ENCODE measurements at regions not wholly inside any gene's neighbourhood (a gene's known extent, or its start where the extent isn't known, plus 50 kb on each side); places are given as distances from the start of the nearest gene placed in this dataset.

DNA sequence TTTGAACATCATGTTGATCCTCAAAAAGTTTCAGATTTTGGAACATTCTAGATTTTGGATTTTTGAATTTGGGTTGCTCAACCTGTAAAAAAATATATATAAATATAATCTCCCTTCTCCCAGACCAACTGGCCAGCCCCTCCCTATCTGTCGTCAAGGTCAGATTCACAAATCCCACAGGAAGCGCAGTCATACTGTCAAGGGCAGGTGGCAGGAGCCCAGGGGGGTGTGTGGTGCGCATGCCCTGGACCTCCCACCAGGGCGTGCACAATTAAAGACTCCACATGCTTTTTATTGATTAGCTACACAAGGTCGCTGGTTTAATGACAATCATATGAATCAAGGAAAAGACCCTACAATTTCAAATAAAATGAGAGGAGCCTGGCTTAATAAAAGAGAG, 77.0 kb upstream of the EEPD1 start:
- no peak for DNase-seq

DNA sequence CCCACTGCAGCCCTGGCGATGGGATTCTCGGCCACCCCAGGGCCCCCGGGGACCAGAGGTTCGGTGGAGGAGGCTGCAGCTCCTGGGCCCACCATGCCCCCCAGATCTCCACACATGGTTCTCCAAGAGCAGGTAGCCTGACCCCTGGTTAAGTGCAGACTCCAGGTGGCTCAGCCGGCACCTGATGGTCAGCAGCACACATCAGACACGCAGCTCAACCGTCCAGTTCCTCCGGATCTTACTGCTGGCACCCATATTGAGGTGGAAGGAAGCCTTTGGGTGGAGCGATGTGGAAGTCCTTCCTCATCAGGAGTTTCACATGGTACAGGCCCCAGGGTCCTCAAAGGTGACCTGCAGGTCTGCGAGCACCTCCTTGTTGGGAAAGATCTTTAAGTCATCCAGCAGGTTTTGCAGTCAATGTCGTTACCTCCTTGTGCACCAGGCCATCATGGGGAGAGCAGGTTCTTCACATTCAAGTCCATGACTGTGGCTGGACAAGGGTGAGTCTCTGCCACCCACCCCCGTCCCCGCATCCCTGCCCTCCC, 74.2 kb upstream of the EEPD1 start:
- DNase-seq: no peak

GRCh38 chr7:36079446-36080025, 73.5 kb upstream of the EEPD1 start:
- no peak for DNase-seq

GRCh38 chr7:36080843-36081242, 72.2 kb upstream of the EEPD1 start:
- DNase-seq: no peak

GRCh38 chr7:36082216-36082615, 70.8 kb upstream of the EEPD1 start:
- DNase-seq: no peak

GRCh38 chr7:36082910-36083309, 70.1 kb upstream of the EEPD1 start:
- DNase-seq: no peak

DNA sequence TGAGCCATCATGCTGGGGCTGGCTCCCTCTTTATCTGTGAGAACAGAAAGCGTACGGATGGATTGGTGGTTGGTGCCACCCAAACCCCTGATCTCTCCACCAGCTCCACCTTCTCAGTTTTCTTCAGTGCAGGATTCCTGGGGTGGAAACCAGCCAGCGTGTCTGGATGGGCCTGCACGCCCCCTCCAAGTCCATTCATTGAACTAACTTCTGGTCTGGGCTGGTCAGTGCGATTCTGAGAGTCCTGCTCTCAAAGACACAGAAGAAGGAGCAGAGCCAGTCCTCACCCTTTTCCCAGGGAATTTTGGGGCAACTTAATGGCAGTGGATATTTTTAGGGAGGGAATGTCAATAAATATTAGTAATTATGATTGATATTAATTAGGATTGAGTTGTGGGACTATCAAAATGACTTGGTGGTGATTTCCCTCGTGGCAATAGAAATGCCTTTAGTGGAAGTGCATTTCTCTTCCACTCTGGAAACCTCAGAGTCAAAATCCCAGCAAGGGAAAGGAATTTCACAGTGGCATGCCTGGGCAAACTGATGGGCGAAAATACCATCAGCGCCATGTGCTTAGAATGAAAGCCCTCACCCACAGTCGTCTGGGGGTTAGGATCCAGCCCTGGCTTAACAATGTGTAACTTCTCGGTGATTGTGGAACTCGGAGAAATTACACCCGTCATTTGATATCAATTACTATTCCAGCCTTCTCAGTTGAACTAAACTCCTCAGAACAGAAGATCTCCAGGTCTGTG, 69.3 kb upstream of the EEPD1 start:
- DNase-seq: no peak

GRCh38 chr7:36084485-36085091, 68.5 kb upstream of the EEPD1 start:
- no peak for DNase-seq

DNA sequence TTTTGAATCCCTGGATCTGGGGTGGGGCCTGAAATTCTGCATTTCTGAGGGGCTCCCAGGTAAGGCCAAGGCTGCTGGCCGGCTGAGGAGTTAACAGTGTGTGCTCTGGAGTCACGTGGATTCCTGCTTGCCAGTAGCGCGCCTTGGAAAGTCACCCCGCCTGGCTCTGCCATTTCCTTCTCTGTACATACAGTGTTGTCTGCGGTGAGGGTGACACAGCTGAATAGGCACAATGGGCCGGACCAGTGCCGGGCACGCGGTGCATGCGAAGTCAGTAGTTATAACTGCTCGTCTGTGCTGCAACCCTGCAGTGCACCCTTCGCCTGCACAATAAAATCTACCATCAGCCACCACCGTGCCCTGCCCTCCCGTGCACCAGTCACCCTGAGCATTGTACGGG, 68.0 kb upstream of the EEPD1 start:
- DNase-seq: no peak

DNA sequence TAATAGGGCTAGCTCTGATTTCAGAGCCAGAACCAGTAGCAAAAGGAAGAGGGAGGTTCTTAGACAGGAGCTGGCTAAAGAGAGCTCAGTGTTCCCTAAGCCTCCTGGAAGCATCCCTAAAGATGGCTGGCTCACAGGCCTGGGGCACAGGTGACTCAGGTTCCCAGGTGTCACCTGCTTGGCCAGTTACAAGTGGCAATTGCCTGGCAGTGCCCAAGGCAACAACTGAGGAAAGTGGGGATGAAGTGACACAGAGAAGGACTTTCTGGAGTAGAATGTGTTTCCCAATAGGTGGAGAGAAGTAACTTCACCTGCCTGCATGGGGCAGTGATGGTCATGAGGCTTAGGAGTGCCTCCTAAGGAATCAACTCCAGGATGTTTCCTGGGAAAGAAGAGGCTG, 66.5 kb upstream of the EEPD1 start:
- DNase-seq: no peak

- DNase-seq: no peak
Measured at GRCh38 chr7:36088553-36088952, 64.5 kb upstream of the EEPD1 start.

GRCh38 chr7:36088966-36089365, 64.1 kb upstream of the EEPD1 start:
- DNase-seq: no peak

DNA sequence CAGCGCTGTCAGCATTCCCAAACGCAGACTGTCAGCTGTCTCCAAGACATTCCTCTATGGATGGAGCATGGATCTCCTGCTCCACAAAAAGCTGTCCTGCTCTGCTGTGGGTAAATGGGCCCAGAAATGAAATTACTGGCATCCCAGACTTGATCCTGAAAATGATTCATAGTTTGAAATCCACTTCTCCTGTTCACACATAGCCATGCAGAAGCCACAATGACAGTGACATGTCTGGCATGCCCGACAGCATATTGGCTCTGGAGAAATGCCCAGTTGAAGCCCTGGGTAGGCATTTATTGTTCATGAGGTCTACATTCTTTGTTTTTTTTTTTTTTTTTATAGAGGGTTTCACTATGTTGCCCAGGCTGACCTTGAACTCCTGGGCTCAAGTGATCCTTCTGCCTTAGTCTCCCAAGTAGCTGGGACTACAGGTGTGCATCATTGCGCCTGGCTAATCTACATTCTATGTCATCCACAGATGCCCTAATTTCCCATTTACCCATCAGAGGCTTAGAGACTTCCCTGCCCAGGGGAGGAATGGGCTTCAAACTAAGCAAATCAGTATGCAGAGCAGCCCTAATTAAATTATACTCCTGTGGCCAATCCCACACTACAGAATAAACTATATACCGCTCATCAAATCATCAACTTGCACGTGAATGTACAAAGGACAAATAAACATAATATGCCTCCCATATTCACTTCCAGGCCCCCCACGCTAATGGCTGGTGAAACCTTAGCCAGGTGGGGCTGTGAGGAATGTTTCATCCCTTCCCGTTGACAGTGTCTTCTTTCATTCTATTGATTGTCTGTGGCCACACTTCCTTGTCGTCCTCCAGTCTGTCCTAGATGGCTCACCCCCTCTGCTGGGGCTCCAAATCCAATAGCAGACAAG, 61.8 kb upstream of the EEPD1 start:
- no peak for DNase-seq

- DNase-seq: no peak
Measured at GRCh38 chr7:36091874-36092176, 61.2 kb upstream of the EEPD1 start.

DNA sequence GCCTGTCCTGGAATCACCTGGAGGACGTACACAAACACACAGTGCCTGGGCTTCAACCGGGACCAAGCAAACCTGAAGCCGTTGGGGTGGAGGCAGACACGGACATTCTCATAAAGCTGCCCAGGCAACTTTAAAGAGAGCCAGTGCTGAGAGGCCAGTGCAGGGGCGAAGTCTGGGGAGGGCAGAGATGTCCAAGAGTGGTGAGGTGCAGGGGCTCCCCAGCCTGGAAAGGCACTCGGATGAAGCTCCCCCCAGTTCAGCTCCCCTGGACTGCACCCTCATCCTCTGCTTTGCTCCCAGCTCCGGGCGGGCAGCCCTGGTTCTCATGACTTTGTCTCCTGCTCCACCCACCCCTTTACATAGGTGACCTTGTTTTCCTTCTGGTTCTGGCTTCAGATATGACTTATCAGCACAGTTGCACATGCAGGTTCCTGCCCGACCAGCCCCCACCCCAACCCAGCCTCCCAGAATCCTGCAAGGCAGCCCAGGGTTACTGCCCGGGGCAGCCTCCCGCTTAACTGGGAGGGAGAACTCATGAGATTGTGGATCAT, 60.8 kb upstream of the EEPD1 start:
- no peak for DNase-seq

DNA sequence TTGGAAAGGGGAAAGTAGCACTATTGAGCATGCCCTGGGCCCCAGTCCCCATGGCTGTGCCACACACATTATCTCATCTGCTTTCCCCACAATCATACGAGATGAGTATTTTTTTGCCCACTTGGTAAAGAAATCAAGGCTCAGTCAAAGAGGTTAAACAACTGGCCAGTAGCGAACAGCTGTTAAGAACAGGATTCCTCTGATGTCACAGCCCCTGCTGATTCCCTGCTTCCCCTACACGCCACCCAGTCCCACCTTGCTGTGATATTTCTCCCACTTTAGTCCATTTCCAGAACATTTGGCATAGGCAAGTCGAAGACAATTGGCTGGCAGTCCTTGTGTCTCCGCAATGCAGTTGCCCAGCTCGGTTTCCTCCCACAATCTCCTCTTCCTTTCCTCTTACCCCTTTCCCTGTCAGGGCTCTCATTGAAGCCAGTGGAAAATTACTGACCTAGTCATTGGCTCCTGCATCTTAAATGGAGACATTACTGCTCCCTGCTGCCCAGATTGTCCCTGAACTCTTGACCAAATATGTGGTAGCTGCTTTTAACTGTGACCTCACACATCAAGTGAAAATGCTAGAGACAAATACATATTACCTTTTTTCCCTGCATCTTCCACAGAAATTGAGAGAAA, 56.5 kb upstream of the EEPD1 start:
- DNase-seq: no peak

DNA sequence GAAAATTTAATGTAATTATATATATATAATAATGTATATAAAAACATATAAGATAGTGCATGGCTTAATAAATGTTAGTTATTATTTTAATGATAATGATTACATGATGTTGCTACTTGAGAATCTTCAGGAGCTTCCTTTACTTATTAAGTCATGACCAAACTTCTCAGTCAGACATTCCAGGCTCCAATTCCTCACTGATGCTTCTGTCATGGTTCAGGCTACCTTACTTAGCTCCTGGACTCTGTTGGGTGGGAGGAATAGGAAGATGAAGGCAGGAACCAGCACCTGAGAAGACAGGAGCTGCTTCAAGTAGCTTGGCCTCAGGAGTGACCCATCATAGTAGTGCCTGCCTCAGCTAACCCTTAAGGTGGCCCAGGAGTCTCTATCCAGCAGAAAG, 55.0 kb upstream of the EEPD1 start:
- DNase-seq: no peak

DNA sequence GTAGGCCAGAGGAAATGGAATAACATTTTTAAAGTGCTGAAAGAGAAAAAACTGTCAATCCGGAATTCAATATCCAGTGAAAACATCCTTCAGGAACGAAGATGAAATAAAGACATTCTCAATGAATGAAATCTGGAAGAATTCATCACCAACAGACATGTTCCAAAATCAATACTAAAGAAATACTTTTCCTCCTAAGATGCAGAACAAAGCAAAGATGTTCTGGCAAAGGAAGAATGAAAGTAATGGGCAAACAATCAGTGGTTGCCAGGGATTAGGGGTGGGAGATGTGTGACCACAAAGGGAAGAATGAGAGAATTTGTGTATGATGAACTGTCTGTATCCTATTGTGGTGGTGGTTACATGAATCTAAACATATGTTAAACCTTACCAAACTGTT, 52.8 kb upstream of the EEPD1 start:
- DNase-seq: no peak

GRCh38 chr7:36100634-36101033, 52.4 kb upstream of the EEPD1 start:
- DNase-seq: no peak

All from NCI-H1417 treated with DMSO at 0.1 percent for 48 hours (cell line).